Caco-2 (cell line): ENCODE measurements at regions not wholly inside any gene's neighbourhood (a gene's known extent, or its start where the extent isn't known, plus 50 kb on each side); places are given as distances from the start of the nearest gene placed in this dataset.

Source experiments
- BruUV-seq: library from RNA; stranded (reverse); fragments of 400-500 nt; replicated peaks from 2 replicates; lab custom pipeline; 2021; lab: Mats Ljungman, UMichigan
- CTCF ChIA-PET: fragments of 300-600 bp; sonication (Branson Sonifier 250); formaldehyde crosslinking; loops from one replicate; lab custom pipeline; 2022; ENCODE audit warnings: antibody characterized with exemption; lab: Charles Lee
- POLR2A ChIA-PET: fragments of 300-600 bp; sonication (Branson Sonifier 250); formaldehyde crosslinking; loops from one replicate; lab custom pipeline; 2022; ENCODE audit warnings: antibody characterized with exemption; lab: Charles Lee
- DNase-seq, 2 experiments: peaks; one replicate each; pipeline versions ENCODE4 v3.0.0 to v3.0.0-alpha.2; 2020 to 2022
- H3K27me3 ChIP-seq: replicated peaks from 2 replicates; pipeline ENCODE4 v1.6.0; 2011; ENCODE audit warnings: low read length; ENCODE audit not compliant: control insufficient read depth, insufficient read depth
- H3K36me3 ChIP-seq: 2 replicates; pipeline ENCODE4 v1.5.1; 2011; ENCODE audit warnings: low read length; ENCODE audit not compliant: control insufficient read depth, insufficient read depth
- H3K4me1 ChIP-seq: fragments of 250-450 bp; sonication (Bioruptor Pico); 2 replicates; pipeline ENCODE4 v1.5.1; 2020; ENCODE audit warnings: mild to moderate bottlenecking
- H3K4me3 ChIP-seq: 2 replicates; pipeline ENCODE4 v1.5.1; 2011; ENCODE audit warnings: low read depth, mild to moderate bottlenecking, control low read depth, low read length
- H3K9me3 ChIP-seq: fragments of 250-450 bp; sonication (Bioruptor Pico); 2 replicates; pipeline ENCODE4 v1.5.1; 2020; ENCODE audit warnings: mild to moderate bottlenecking, moderate library complexity
- H3K27ac Mint-ChIP-seq: one replicate; pipeline ENCODE4 v1.8.0; 2022; ENCODE audit warnings: mixed read lengths; ENCODE audit not compliant: unreplicated experiment
- H3K27me3 Mint-ChIP-seq: one replicate; pipeline ENCODE4 v1.8.0; 2022; ENCODE audit warnings: mixed read lengths; ENCODE audit not compliant: insufficient read depth, unreplicated experiment
- H3K36me3 Mint-ChIP-seq: one replicate; pipeline ENCODE4 v1.8.0; 2022; ENCODE audit warnings: mild to moderate bottlenecking, mixed read lengths; ENCODE audit not compliant: insufficient read depth, unreplicated experiment
- H3K4me1 Mint-ChIP-seq: one replicate; pipeline ENCODE4 v1.8.0; 2022; ENCODE audit warnings: low read depth, mixed read lengths; ENCODE audit not compliant: unreplicated experiment
- H3K4me3 Mint-ChIP-seq: one replicate; pipeline ENCODE4 v1.8.0; 2022; ENCODE audit warnings: mild to moderate bottlenecking, moderate library complexity, mixed read lengths; ENCODE audit not compliant: unreplicated experiment
- H3K9me3 Mint-ChIP-seq: one replicate; pipeline ENCODE4 v1.8.0; 2022; ENCODE audit warnings: mixed read lengths; ENCODE audit not compliant: unreplicated experiment
- CTCF ChIP-seq, 2 experiments: fragments of 200-600 bp in 1 of 2; IDR thresholded peaks; 1 replicate in 1 of 2; 2 replicates in 1 of 2; pipeline versions ENCODE4 v1.5.1 to v1.8.0; 2011 to 2022; ENCODE audit warnings: antibody characterized with exemption in 1 of 2, control low read depth in 1 of 2, inconsistent platforms in 1 of 2, low read depth in 1 of 2, low read length in 1 of 2, mild to moderate bottlenecking in 1 of 2, moderate library complexity in 1 of 2; ENCODE audit not compliant: insufficient read depth in 1 of 2, severe bottlenecking in 1 of 2, unreplicated experiment in 1 of 2
- intact Hi-C: fragments of 100-400 bp; cut with micrococcal nuclease; formaldehyde crosslinking; loops from one replicate; pipeline ENCODE4 v1.10.0; 2022; ENCODE audit not compliant: unreplicated experiment

GRCh38 chr4:173696551-173696950 is 166.5 kb upstream of the HAND2 start:
- Histone ChIP-seq H3K9me3 (no peaks in the 10 kb centered on the region), H3K4me3 (no peak overlapping the region), H3K27me3 (no peaks in the 10 kb centered on the region), H3K4me1 (no peaks in the 10 kb centered on the region), H3K36me3 (no peaks in the 10 kb centered on the region)
- no peaks in the 10 kb centered on the region for H3K4me1 Mint-ChIP-seq
- no peak overlapping the region for H3K27ac Mint-ChIP-seq
- CTCF ChIA-PET, result no interaction called here
- H3K9me3 Mint-ChIP-seq, result no peaks in the 10 kb centered on the region
- BruUV-seq, result no TSS peak
- no peak for DNase-seq
- no peak for TF ChIP-seq CTCF (IDR thresholded peaks at IDR 0.05; ENCODE audit: insufficient read depth in 1 of 2, low read depth in 1 of 2, low read length in 1 of 2, severe bottlenecking in 1 of 2, unreplicated experiment in 1 of 2)
- no peaks in the 10 kb centered on the region for H3K36me3 Mint-ChIP-seq
- no peak overlapping the region for H3K4me3 Mint-ChIP-seq
- POLR2A ChIA-PET, result no interaction called here
- H3K27me3 Mint-ChIP-seq, result peaks cover 14% of the 10 kb centered on the region
- intact Hi-C loops, result no loop called here

GRCh38 chr4:173696011-173696410 is 166.0 kb upstream of the HAND2 start:
- no peak for DNase-seq
- ChIA-PET CTCF (no interaction called here), POLR2A (no interaction called here)
- H3K27ac Mint-ChIP-seq, result no peak overlapping the region
- no peaks in the 10 kb centered on the region for H3K27me3 ChIP-seq
- no peaks in the 10 kb centered on the region for H3K9me3 Mint-ChIP-seq
- no peaks in the 10 kb centered on the region for H3K4me1 Mint-ChIP-seq
- no peaks in the 10 kb centered on the region for H3K36me3 ChIP-seq
- intact Hi-C loops, result no loop called here
- no peak overlapping the region for H3K4me3 Mint-ChIP-seq
- H3K27me3 Mint-ChIP-seq, result peaks cover 14% of the 10 kb centered on the region
- no peak for TF ChIP-seq CTCF (IDR thresholded peaks at IDR 0.05; ENCODE audit: insufficient read depth in 1 of 2, low read depth in 1 of 2, low read length in 1 of 2, severe bottlenecking in 1 of 2, unreplicated experiment in 1 of 2)
- H3K4me3 ChIP-seq, result no peak overlapping the region
- no peaks in the 10 kb centered on the region for H3K36me3 Mint-ChIP-seq
- H3K4me1 ChIP-seq, result no peaks in the 10 kb centered on the region
- no TSS peak for BruUV-seq
- no peaks in the 10 kb centered on the region for H3K9me3 ChIP-seq

GRCh38 chr4:173685831-173686210 is 155.8 kb upstream of the HAND2 start:
- H3K27me3 ChIP-seq, result no peaks in the 10 kb centered on the region
- ChIA-PET POLR2A (no interaction called here), CTCF (no interaction called here)
- Mint-ChIP-seq H3K4me1 (no peaks in the 10 kb centered on the region), H3K4me3 (no peak overlapping the region), H3K27me3 (peaks cover 9% of the 10 kb centered on the region), H3K36me3 (no peaks in the 10 kb centered on the region), H3K27ac (no peak overlapping the region), H3K9me3 (no peaks in the 10 kb centered on the region)
- H3K4me3 ChIP-seq, result no peak overlapping the region
- no peaks in the 10 kb centered on the region for H3K9me3 ChIP-seq
- BruUV-seq, result no TSS peak
- no peak for TF ChIP-seq CTCF (IDR thresholded peaks at IDR 0.05; ENCODE audit: insufficient read depth in 1 of 2, low read depth in 1 of 2, low read length in 1 of 2, severe bottlenecking in 1 of 2, unreplicated experiment in 1 of 2)
- DNase-seq, result no peak
- intact Hi-C loops, result no loop called here
- no peaks in the 10 kb centered on the region for H3K36me3 ChIP-seq
- H3K4me1 ChIP-seq, result no peaks in the 10 kb centered on the region
